HS-27A (cell line): ENCODE measurements at regions not wholly inside any gene's neighbourhood (a gene's known extent, or its start where the extent isn't known, plus 50 kb on each side); places are given as distances from the start of the nearest gene placed in this dataset.
"Not testable (repeated sequence)": the region's sequence is repeated elsewhere in the genome, so short reads cannot be mapped to it uniquely, and the experiment has no call there.

Experiments
- DNase-seq: peaks from one replicate; pipeline ENCODE4 v3.0.0-alpha.2; 2012; ENCODE audit warnings: low read depth, missing footprints

- DNase-seq = no peak
Observed at GRCh38 chr7:56219017-56219416, 102.8 kb upstream of the NUPR2 start.

- DNase-seq = no peak
Observed at GRCh38 chr7:56218510-56218909, 102.3 kb upstream of the NUPR2 start.

GRCh38 chr7:56213574-56213973 is 97.4 kb upstream of the NUPR2 start:
- no peak for DNase-seq

GRCh38 chr7:56206420-56206819 is 90.2 kb upstream of the NUPR2 start:
- no peak for DNase-seq

- DNase-seq = no peak
Observed at GRCh38 chr7:56199639-56200038, 83.4 kb upstream of the NUPR2 start.

GRCh38 chr7:56196195-56196594 is 80.0 kb upstream of the NUPR2 start:
- DNase-seq = not testable (repeated sequence)

- DNase-seq = no peak
Observed at GRCh38 chr7:56188823-56189346, 72.7 kb upstream of the NUPR2 start.

- no peak for DNase-seq
Observed at GRCh38 chr7:56188376-56188775, 72.2 kb upstream of the NUPR2 start.

- no peak for DNase-seq
Observed at GRCh38 chr7:56181010-56181409, 64.8 kb upstream of the NUPR2 start.

- no peak for DNase-seq
Observed at GRCh38 chr7:56175771-56176170, 59.6 kb upstream of the NUPR2 start.

GRCh38 chr7:56174875-56175760 is 58.9 kb upstream of the NUPR2 start:
- no peak for DNase-seq

- no peak for DNase-seq
Observed at GRCh38 chr7:56174346-56174874, 58.2 kb upstream of the NUPR2 start.
